Fibroblast of pulmonary artery (primary cell): ENCODE measurements at regions not wholly inside any gene's neighbourhood (a gene's known extent, or its start where the extent isn't known, plus 50 kb on each side); places are given as distances from the start of the nearest gene placed in this dataset.
"Not testable (repeated sequence)": the region's sequence is repeated elsewhere in the genome, so short reads cannot be mapped to it uniquely, and the experiment has no call there.

Source experiments
- DNase-seq: peaks from one replicate; pipeline ENCODE4 v3.0.0-alpha.2; 2010; ENCODE audit warnings: low read depth
- H3K4me3 ChIP-seq: replicated peaks from 2 replicates; pipeline ENCODE4 v1.5.1; 2011; ENCODE audit warnings: low read depth, mild to moderate bottlenecking, control low read depth, low read length, moderate library complexity
- CTCF ChIP-seq: IDR thresholded peaks from 2 replicates; pipeline ENCODE4 v1.5.1; 2011; ENCODE audit warnings: mild to moderate bottlenecking, control low read depth, low read length, inconsistent platforms; ENCODE audit errors: missing control alignments

- no peak for DNase-seq
- no peak overlapping the region for H3K4me3 ChIP-seq
- TF ChIP-seq CTCF, result no peak
These were observed 135.5 kb upstream of the EDNRB start for GRCh38 chr13:78054157-78054556.

DNA sequence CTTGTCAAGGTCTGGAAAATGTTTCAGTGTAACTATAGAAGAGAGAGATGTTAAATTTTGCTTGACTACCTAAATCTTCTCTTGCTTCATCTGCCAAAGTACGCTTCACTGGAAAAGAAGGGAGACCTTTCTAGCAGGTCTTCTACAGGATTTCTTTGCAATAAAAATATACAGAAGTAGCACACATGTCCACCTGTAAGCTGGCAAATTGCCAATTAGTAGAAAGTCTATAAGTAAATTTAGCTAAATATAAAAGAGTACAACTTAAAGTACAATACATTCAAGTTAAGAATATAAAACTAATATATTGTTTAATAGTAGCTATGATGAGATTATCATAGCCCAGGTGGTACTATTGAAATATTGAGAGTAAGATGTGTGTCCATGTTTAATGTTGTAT lies 128.5 kb upstream of the EDNRB start:
- no peak overlapping the region for H3K4me3 ChIP-seq
- no peak for TF ChIP-seq CTCF
- no peak for DNase-seq

GRCh38 chr13:78046331-78046730 lies 127.7 kb upstream of the EDNRB start:
- DNase-seq, result no peak
- TF ChIP-seq CTCF, result no peak
- no peak overlapping the region for H3K4me3 ChIP-seq

DNA sequence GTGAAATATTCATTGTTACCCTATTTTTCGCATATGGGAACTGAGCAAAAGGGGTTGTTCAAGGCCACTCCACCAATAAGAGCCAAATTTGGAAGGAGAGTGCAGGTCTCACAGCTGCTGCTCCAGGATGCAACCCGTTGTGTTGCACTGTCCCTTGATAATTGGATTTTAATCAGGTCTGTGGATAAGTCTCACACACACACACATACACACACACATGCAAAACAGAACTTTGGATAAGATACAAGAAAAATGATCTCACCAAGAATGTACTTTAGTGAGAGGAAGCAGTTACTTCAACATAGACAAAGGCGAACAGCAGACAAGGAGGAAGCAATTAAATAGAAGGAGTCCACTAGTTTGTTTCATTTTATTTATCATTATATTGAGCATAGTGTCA lies 127.3 kb upstream of the EDNRB start:
- DNase-seq, result peak; percentile 48
- TF ChIP-seq CTCF, result no peak
- H3K4me3 ChIP-seq, result no peak overlapping the region

GRCh38 chr13:78041366-78041765 lies 122.7 kb upstream of the EDNRB start:
- not testable (repeated sequence) for H3K4me3 ChIP-seq

DNA sequence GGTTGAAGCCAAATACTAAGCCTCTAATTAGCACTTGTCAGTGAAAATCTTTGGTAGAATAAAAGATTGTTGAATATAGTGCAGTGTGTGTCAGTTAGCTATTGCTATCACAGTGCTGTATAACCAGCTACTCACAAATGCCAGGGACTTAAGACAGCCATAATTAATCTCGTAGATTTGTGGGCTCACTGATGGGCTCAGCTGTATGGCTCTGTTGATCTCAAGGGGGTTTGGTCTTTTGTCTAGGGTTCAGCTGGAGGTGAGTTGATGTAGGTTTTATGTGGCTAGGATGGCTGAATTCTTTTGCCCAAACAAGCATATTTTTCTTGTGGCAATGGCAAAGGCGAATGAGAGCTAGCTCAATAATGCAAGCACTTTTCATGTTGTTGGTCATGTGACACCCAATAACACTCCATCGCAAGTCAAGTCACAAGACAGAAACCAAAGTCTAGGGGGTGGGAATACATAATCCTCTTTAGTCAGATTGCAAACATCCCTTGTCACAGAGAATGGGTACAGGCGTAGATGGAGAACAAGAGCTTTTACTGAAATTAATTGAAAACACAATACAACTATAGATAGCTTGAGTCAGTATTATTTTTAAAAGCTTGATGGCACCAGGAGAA lies 121.7 kb upstream of the EDNRB start:
- TF ChIP-seq CTCF, result no peak
- DNase-seq, result no peak
- H3K4me3 ChIP-seq, result no peak overlapping the region

More at GRCh38 chr13:78041366-78041765, 122.7 kb upstream of the EDNRB start:
- DNase-seq, result not testable (repeated sequence)

- no peak for TF ChIP-seq CTCF
- DNase-seq, result peak; percentile 17
- no peak overlapping the region for H3K4me3 ChIP-seq
These were observed 118.2 kb upstream of the EDNRB start for GRCh38 chr13:78036841-78037240.
